Keratinocyte (primary cell): ENCODE measurements at regions not wholly inside any gene's neighbourhood (a gene's known extent, or its start where the extent isn't known, plus 50 kb on each side); places are given as distances from the start of the nearest gene placed in this dataset.

Experiments
- DNase-seq: peaks from one replicate; pipeline ENCODE4 v3.0.0-alpha.2; 2011; ENCODE audit warnings: low read depth, missing footprints, low spot score
- FAIRE-seq: peaks from 2 replicates; lab custom pipeline; 2011; peaks lifted over from hg19 to GRCh38; lab: Jason Lieb, UNC
- H2AFZ ChIP-seq: 2 replicates; pipeline ENCODE4 v1.6.0; 2012; ENCODE audit warnings: low read length, control low read depth, inconsistent platforms; ENCODE audit not compliant: control insufficient read depth
- H3K27ac ChIP-seq: 2 replicates; pipeline ENCODE4 v1.5.1; 2011; ENCODE audit warnings: low read length; ENCODE audit not compliant: control insufficient read depth, insufficient read depth
- H3K27me3 ChIP-seq: 3 replicates; pipeline ENCODE4 v1.6.0; 2011; ENCODE audit warnings: low read length; ENCODE audit not compliant: control insufficient read depth, insufficient read depth; ENCODE audit errors: extremely low read depth
- H3K36me3 ChIP-seq, 2 experiments: 2 replicates in 1 of 2; 3 replicates in 1 of 2; pipeline ENCODE4 v1.5.1; 2011; ENCODE audit warnings: low read length in 2 of 2, mild to moderate bottlenecking in 1 of 2; ENCODE audit not compliant: control insufficient read depth in 2 of 2, insufficient read depth in 2 of 2; ENCODE audit errors: extremely low read depth in 1 of 2
- H3K4me1 ChIP-seq: 3 replicates; pipeline ENCODE4 v1.5.1; 2011; ENCODE audit warnings: low read length; ENCODE audit not compliant: control insufficient read depth, insufficient read depth; ENCODE audit errors: extremely low read depth
- H3K4me2 ChIP-seq: 3 replicates; pipeline ENCODE4 v1.6.0; 2011; ENCODE audit warnings: low read depth, low read length; ENCODE audit not compliant: control insufficient read depth, insufficient read depth; ENCODE audit errors: extremely low read depth
- H3K4me3 ChIP-seq, 3 experiments: fragments of 200-600 bp in 1 of 3; sonication (generic) in 1 of 3; 2 replicates in 2 of 3; 3 replicates in 1 of 3; pipeline ENCODE4 v1.5.1; 2011 to 2016; ENCODE audit warnings: low read length in 3 of 3, mild to moderate bottlenecking in 3 of 3, control low read depth in 2 of 3, inconsistent platforms in 1 of 3, low read depth in 1 of 3, mixed read lengths in 1 of 3, mixed run types in 1 of 3, moderate library complexity in 1 of 3; ENCODE audit not compliant: control insufficient read depth in 2 of 3, insufficient read depth in 2 of 3; ENCODE audit errors: extremely low read depth in 1 of 3
- H3K79me2 ChIP-seq: 2 replicates; pipeline ENCODE4 v1.6.0; 2012; ENCODE audit warnings: low read length; ENCODE audit not compliant: control insufficient read depth, insufficient read depth
- H3K9ac ChIP-seq: 3 replicates; pipeline ENCODE4 v1.6.0; 2011; ENCODE audit warnings: low read length; ENCODE audit not compliant: control insufficient read depth, insufficient read depth; ENCODE audit errors: extremely low read depth
- H3K9me1 ChIP-seq: 3 replicates; pipeline ENCODE4 v1.6.0; 2011; ENCODE audit warnings: low read length; ENCODE audit not compliant: control insufficient read depth, insufficient read depth; ENCODE audit errors: extremely low read depth
- H3K9me3 ChIP-seq: 2 replicates; pipeline ENCODE4 v1.5.1; 2012; ENCODE audit warnings: low read depth, low read length; ENCODE audit not compliant: control insufficient read depth
- H4K20me1 ChIP-seq: 3 replicates; pipeline ENCODE4 v1.6.0; 2011; ENCODE audit warnings: low read length; ENCODE audit not compliant: control insufficient read depth, insufficient read depth; ENCODE audit errors: extremely low read depth
- CTCF ChIP-seq, 3 experiments: IDR thresholded peaks in 1 of 3; conservative IDR thresholded peaks in 1 of 3; optimal IDR thresholded peaks in 1 of 3; 2 replicates in 2 of 3; 3 replicates in 1 of 3; pipeline versions ENCODE3 to v1.5.1; 2011; ENCODE audit warnings: low read length in 3 of 3, mild to moderate bottlenecking in 3 of 3, moderate library complexity in 2 of 3, control low read depth in 1 of 3, inconsistent platforms in 1 of 3; ENCODE audit not compliant: insufficient read depth in 2 of 3; ENCODE audit errors: extremely low read depth in 1 of 3
- EZH2 ChIP-seq: IDR thresholded peaks from one replicate; pipeline ENCODE4 v1.6.1; 2012; ENCODE audit warnings: inconsistent platforms, mild to moderate bottlenecking, low read length, moderate library complexity
- dilution Hi-C: fragments of 300-500 bp; cut with MboI; formaldehyde crosslinking; loops from one replicate; pipeline ENCODE4 v1.7.0; 2020; ENCODE audit warnings: low sequenced_read_pairs; ENCODE audit not compliant: extremely low pct_ligation_motif_present

- FAIRE-seq (no peak), DNase-seq (no peak)
- Histone ChIP-seq H3K4me1 (no peaks in the 10 kb centered on the region), H3K9me1 (no peaks in the 10 kb centered on the region), H3K27ac (no peak overlapping the region), H3K4me2 (no peak overlapping the region), H3K27me3 (no peaks in the 10 kb centered on the region), H3K79me2 (no peaks in the 10 kb centered on the region), H3K4me3 (no peak overlapping the region), H3K9me3 (no peaks in the 10 kb centered on the region), H3K9ac (no peak overlapping the region), H3K36me3 (no peaks in the 10 kb centered on the region), H4K20me1 (no peaks in the 10 kb centered on the region), H2AFZ (no peak overlapping the region)
- dilution Hi-C loops, result no loop called here
- TF ChIP-seq EZH2 (no peak), CTCF (optimal IDR thresholded peaks at IDR 0.05 in 1 of 3, IDR thresholded peaks at IDR 0.05 in 1 of 3, conservative IDR thresholded peaks at IDR 0.05 in 1 of 3; ENCODE audit: extremely low read depth in 1 of 3, insufficient read depth in 2 of 3, low read length in 3 of 3) (no peak)
Observed at GRCh38 chr9:78612091-78612490, 315.2 kb downstream of the PSAT1 start.

DNA sequence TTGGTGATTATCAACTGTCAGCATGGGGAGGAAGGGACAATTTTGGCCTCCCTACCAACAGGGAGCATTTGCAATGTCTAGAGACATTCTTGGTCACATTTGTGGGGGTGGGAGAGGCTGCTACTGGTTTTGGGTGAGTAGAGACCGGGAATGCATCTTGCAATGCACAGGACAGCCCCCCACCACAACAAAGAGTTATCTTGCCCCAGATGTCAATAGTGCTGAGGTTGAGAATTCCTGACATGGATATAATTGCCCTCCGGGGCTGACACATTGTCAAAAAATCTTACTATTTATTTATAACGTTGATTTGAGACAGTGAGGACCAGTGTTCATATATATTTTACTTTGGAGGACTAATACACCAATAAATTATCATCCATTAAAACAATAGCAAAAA lies 316.1 kb downstream of the PSAT1 start:
- Histone ChIP-seq H3K4me2 (no peak overlapping the region), H3K36me3 (no peaks in the 10 kb centered on the region), H3K4me1 (no peaks in the 10 kb centered on the region), H4K20me1 (no peaks in the 10 kb centered on the region), H3K9me1 (no peaks in the 10 kb centered on the region), H3K4me3 (no peak overlapping the region), H3K9me3 (no peaks in the 10 kb centered on the region), H3K27ac (no peak overlapping the region), H3K27me3 (no peaks in the 10 kb centered on the region), H3K9ac (no peak overlapping the region), H2AFZ (no peak overlapping the region), H3K79me2 (no peaks in the 10 kb centered on the region)
- TF ChIP-seq EZH2 (no peak), CTCF (optimal IDR thresholded peaks at IDR 0.05 in 1 of 3, IDR thresholded peaks at IDR 0.05 in 1 of 3, conservative IDR thresholded peaks at IDR 0.05 in 1 of 3; ENCODE audit: extremely low read depth in 1 of 3, insufficient read depth in 2 of 3, low read length in 3 of 3) (no peak)
- DNase-seq (no peak), FAIRE-seq (no peak)
- dilution Hi-C loops, result no loop called here
